Keratinocyte (primary cell): ENCODE measurements at regions not wholly inside any gene's neighbourhood (a gene's known extent, or its start where the extent isn't known, plus 50 kb on each side); places are given as distances from the start of the nearest gene placed in this dataset.

Experiments
- EZH2 ChIP-seq: IDR thresholded peaks from one replicate; pipeline ENCODE4 v1.6.1; 2012; ENCODE audit warnings: inconsistent platforms, mild to moderate bottlenecking, low read length, moderate library complexity
- TF ChIP-seq, protein P1 (sequence below), 3 experiments: IDR thresholded peaks in 1 of 3; conservative IDR thresholded peaks in 1 of 3; optimal IDR thresholded peaks in 1 of 3; 2 replicates in 2 of 3; 3 replicates in 1 of 3; pipeline versions ENCODE3 to v1.5.1; 2011; ENCODE audit warnings: low read length in 3 of 3, mild to moderate bottlenecking in 3 of 3, moderate library complexity in 2 of 3, control low read depth in 1 of 3, inconsistent platforms in 1 of 3; ENCODE audit not compliant: insufficient read depth in 2 of 3; ENCODE audit errors: extremely low read depth in 1 of 3

DNA sequence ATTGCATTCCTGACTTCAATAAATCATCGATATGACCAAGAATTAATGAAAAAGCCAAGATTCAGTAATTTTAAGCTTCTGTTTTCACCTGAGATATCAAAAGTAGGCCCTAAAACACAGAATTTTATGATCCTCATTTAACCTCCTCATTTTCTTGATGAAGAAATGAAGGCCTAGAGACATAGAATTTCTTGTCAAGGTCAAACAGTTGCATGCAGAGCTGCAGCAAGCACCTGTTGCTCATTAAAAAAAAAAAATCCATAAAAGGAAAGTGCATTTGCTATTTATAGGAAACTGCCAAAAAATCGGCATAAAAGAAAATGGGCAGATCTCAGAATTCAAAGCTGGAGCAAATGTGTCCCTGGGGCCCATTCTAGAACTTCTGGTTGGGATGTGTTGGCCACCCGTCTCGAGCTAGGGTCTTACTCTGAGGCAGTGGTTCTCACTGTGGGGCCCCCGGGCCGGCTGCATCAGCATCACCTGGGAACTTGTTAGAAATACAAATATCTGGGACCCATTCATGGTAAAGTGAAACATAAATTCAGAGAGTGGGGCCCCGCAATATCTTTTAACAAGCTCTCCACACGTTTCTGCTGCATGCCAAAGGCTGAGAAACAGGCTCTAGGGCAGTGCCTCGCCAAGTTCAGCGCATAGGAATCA lies 224.7 kb upstream of the UBL3 start:
- TF ChIP-seq, protein P1, sequence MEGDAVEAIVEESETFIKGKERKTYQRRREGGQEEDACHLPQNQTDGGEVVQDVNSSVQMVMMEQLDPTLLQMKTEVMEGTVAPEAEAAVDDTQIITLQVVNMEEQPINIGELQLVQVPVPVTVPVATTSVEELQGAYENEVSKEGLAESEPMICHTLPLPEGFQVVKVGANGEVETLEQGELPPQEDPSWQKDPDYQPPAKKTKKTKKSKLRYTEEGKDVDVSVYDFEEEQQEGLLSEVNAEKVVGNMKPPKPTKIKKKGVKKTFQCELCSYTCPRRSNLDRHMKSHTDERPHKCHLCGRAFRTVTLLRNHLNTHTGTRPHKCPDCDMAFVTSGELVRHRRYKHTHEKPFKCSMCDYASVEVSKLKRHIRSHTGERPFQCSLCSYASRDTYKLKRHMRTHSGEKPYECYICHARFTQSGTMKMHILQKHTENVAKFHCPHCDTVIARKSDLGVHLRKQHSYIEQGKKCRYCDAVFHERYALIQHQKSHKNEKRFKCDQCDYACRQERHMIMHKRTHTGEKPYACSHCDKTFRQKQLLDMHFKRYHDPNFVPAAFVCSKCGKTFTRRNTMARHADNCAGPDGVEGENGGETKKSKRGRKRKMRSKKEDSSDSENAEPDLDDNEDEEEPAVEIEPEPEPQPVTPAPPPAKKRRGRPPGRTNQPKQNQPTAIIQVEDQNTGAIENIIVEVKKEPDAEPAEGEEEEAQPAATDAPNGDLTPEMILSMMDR (optimal IDR thresholded peaks at IDR 0.05 in 1 of 3, IDR thresholded peaks at IDR 0.05 in 1 of 3, conservative IDR thresholded peaks at IDR 0.05 in 1 of 3; ENCODE audit: extremely low read depth in 1 of 3, insufficient read depth in 2 of 3, low read length in 3 of 3), result no peak
- no peak for TF ChIP-seq EZH2
